CD4-positive, alpha-beta T cell (primary cell): ENCODE measurements at regions not wholly inside any gene's neighbourhood (a gene's known extent, or its start where the extent isn't known, plus 50 kb on each side); places are given as distances from the start of the nearest gene placed in this dataset.

Source experiments
- ATAC-seq: fragments of 200-7000 bp; cut with Tn5 transposase; one replicate; pipeline ENCODE4 v1.10.0; 2022; ENCODE audit warnings: mild to moderate bottlenecking; ENCODE audit not compliant: poor library complexity
- CTCF ChIA-PET: fragments of 350-600 bp; sonication (Branson Sonifier 250); formaldehyde crosslinking; loops from one replicate; lab custom pipeline; 2021; ENCODE audit warnings: antibody characterized with exemption, inconsistent platforms; lab: Charles Lee
- POLR2A ChIA-PET: fragments of 350-600 bp; sonication (Branson Sonifier 250); formaldehyde crosslinking; loops from one replicate; lab custom pipeline; 2021; ENCODE audit warnings: antibody characterized with exemption, inconsistent platforms; lab: Charles Lee
- DNase-seq, 14 experiments: peaks; one replicate each; pipeline ENCODE4 v3.0.0-alpha.2; 2013 to 2020; ENCODE audit warnings: mixed read lengths in 2 of 14
- H3K27ac ChIP-seq, 2 donors: one replicate each; pipeline versions ENCODE4 v1.5.1 to v1.7.0; 2013; ENCODE audit warnings: low read length in 2 of 2, low read depth in 1 of 2, mild to moderate bottlenecking in 1 of 2
- H3K27me3 ChIP-seq, 2 experiments: 1 replicate in 1 of 2; 2 replicates in 1 of 2; pipeline versions ENCODE4 v1.6.1 to v1.7.0; 2013; ENCODE audit warnings: low read length in 2 of 2, control low read depth in 1 of 2, mild to moderate bottlenecking in 1 of 2, moderate library complexity in 1 of 2; ENCODE audit not compliant: insufficient read depth in 2 of 2, control insufficient read depth in 1 of 2
- H3K36me3 ChIP-seq: one replicate; pipeline ENCODE4 v1.6.1; 2013; ENCODE audit warnings: low read length, control low read depth; ENCODE audit not compliant: insufficient read depth
- H3K4me1 ChIP-seq: one replicate; pipeline ENCODE4 v1.6.1; 2013; ENCODE audit warnings: low read length, control low read depth; ENCODE audit not compliant: insufficient read depth
- H3K4me3 ChIP-seq: one replicate; pipeline ENCODE4 v1.5.1; 2013; ENCODE audit warnings: mild to moderate bottlenecking, low read length, moderate library complexity
- H3K9me3 ChIP-seq, 2 experiments: 1 replicate in 1 of 2; 2 replicates in 1 of 2; pipeline versions ENCODE4 v1.6.1 to v1.7.0; 2013; ENCODE audit warnings: low read length in 2 of 2, mild to moderate bottlenecking in 2 of 2, control low read depth in 1 of 2, moderate library complexity in 1 of 2; ENCODE audit not compliant: control insufficient read depth in 1 of 2, insufficient read depth in 1 of 2
- H3K27ac Mint-ChIP-seq: one replicate; pipeline ENCODE4 v1.8.0; 2020; ENCODE audit warnings: mixed read lengths
- H3K27me3 Mint-ChIP-seq: one replicate; pipeline ENCODE4 v1.8.0; 2021; ENCODE audit warnings: mixed read lengths
- H3K36me3 Mint-ChIP-seq: one replicate; pipeline ENCODE4 v1.8.0; 2021; ENCODE audit warnings: low read depth, mixed read lengths
- H3K4me1 Mint-ChIP-seq: one replicate; pipeline ENCODE4 v1.8.0; 2021; ENCODE audit warnings: low read depth, mixed read lengths
- H3K4me3 Mint-ChIP-seq: one replicate; pipeline ENCODE4 v1.8.0; 2020; ENCODE audit warnings: mild to moderate bottlenecking, mixed read lengths
- H3K9me3 Mint-ChIP-seq: one replicate; pipeline ENCODE4 v1.8.0; 2020; ENCODE audit warnings: mixed read lengths
- CTCF ChIP-seq: fragments of 200-600 bp; IDR thresholded peaks from one replicate; pipeline ENCODE4 v1.8.0; 2022; ENCODE audit warnings: antibody characterized with exemption, mild to moderate bottlenecking
- intact Hi-C, 2 experiments: fragments of 100-400 bp; cut with DNase I in 1 of 2; cut with micrococcal nuclease in 1 of 2; formaldehyde crosslinking; loops; one replicate each; pipeline versions ENCODE4 v1.15.1 to v1.9.0; 2023 to 2025; cut with DNase I, micrococcal nuclease

GRCh38 chr2:57881998-57882888 is 164.4 kb upstream of the VRK2 start:
- H3K4me1 ChIP-seq: no peaks in the 10 kb centered on the region
- no peaks in the 10 kb centered on the region for H3K4me1 Mint-ChIP-seq
- no peaks in the 10 kb centered on the region for H3K27me3 ChIP-seq
- no peak overlapping the region for H3K27ac Mint-ChIP-seq
- H3K9me3 ChIP-seq: no peaks in the 10 kb centered on the region
- intact Hi-C loops: no loop called here
- no peak overlapping the region for H3K4me3 ChIP-seq
- ChIA-PET POLR2A (no interaction called here), CTCF (interaction anchor here (1.1 kb wide), 1 partner anchor 9 kb away, joined by 3 read pairs; no protein-coding TSS in a partner anchor)
- H3K36me3 ChIP-seq: no peaks in the 10 kb centered on the region
- no peak overlapping the region for H3K4me3 Mint-ChIP-seq
- ATAC-seq (no peak), DNase-seq (no peak)
- TF ChIP-seq CTCF: no peak
- H3K9me3 Mint-ChIP-seq: no peaks in the 10 kb centered on the region
- no peak overlapping the region for H3K27ac ChIP-seq
- no peaks in the 10 kb centered on the region for H3K36me3 Mint-ChIP-seq
- no peaks in the 10 kb centered on the region for H3K27me3 Mint-ChIP-seq

- Mint-ChIP-seq H3K4me1 (peaks cover 4% of the 10 kb centered on the region), H3K36me3 (no peaks in the 10 kb centered on the region), H3K9me3 (no peaks in the 10 kb centered on the region), H3K4me3 (no peak overlapping the region), H3K27me3 (no peaks in the 10 kb centered on the region), H3K27ac (no peak overlapping the region)
- DNase-seq: no peak
- Histone ChIP-seq H3K27me3 (no peaks in the 10 kb centered on the region), H3K27ac (no peak overlapping the region), H3K4me3 (no peak overlapping the region), H3K36me3 (no peaks in the 10 kb centered on the region), H3K4me1 (no peaks in the 10 kb centered on the region), H3K9me3 (no peaks in the 10 kb centered on the region)
- TF ChIP-seq CTCF: no peak
- ATAC-seq: no peak
- ChIA-PET CTCF (interaction anchor here (1.1 kb wide), 1 partner anchor 10 kb away, joined by 3 read pairs; no protein-coding TSS in a partner anchor), POLR2A (no interaction called here)
- intact Hi-C loops: no loop called here
These were observed 163.6 kb upstream of the VRK2 start for GRCh38 chr2:57882895-57883515.

GRCh38 chr2:57884281-57884680 is 162.3 kb upstream of the VRK2 start:
- no peak overlapping the region for H3K27ac ChIP-seq
- intact Hi-C loops: no loop called here
- ATAC-seq: no peak
- Mint-ChIP-seq H3K27me3 (no peaks in the 10 kb centered on the region), H3K4me1 (peaks cover 12% of the 10 kb centered on the region), H3K36me3 (no peaks in the 10 kb centered on the region), H3K9me3 (no peaks in the 10 kb centered on the region), H3K4me3 (no peak overlapping the region), H3K27ac (no peak overlapping the region)
- CTCF ChIA-PET: no interaction called here
- POLR2A ChIA-PET: no interaction called here
- H3K27me3 ChIP-seq: no peaks in the 10 kb centered on the region
- no peak for TF ChIP-seq CTCF
- no peaks in the 10 kb centered on the region for H3K4me1 ChIP-seq
- no peak overlapping the region for H3K4me3 ChIP-seq
- H3K9me3 ChIP-seq: no peaks in the 10 kb centered on the region
- H3K36me3 ChIP-seq: no peaks in the 10 kb centered on the region
- no peak for DNase-seq
